ENCODE measurements at regions not wholly inside any gene's neighbourhood (a gene's known extent, or its start where the extent isn't known, plus 50 kb on each side); places are given as distances from the start of the nearest gene placed in this dataset.

DNA sequence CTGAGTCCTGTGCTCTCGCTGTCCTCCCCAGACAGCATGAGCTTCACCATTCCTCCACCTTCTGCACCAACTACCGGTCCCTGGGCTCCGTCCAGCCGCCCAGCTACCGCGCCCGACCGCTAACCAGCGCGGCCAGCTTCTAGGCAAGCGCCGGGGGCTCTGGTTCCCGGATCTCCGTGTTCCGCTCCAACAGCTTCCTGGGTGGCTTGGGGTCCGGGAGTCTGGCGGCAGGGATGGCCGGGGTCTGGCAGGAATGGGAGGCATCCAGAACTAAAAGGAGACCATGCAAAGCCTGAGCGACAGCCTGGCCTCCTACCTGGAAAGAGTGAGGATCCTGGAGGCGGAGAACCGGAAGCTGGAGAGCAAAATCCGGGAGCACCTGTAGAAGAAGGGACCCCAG is 613.1 kb upstream of the PTGER4 start:
- no peak for DNase-seq

DNA sequence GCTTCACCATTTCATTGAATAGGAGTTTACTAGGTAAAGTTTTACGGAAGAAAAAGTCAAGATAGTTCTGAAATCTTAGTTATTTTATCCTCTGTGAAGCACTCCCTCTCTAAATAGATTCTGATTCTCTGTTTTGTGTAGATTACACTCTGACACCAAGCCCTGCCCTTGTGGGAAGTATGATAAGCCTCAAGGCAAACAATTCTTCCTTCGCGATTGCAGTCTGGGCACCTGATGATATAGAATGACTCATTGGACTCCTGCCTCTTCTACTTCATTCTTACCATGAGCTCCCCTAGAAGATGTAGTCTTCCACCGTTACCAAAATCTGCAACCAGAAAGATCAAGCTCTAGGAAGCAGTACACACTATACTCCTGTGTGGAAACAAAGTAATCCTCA is 626.9 kb upstream of the PTGER4 start:
- DNase-seq, result no peak

DNA sequence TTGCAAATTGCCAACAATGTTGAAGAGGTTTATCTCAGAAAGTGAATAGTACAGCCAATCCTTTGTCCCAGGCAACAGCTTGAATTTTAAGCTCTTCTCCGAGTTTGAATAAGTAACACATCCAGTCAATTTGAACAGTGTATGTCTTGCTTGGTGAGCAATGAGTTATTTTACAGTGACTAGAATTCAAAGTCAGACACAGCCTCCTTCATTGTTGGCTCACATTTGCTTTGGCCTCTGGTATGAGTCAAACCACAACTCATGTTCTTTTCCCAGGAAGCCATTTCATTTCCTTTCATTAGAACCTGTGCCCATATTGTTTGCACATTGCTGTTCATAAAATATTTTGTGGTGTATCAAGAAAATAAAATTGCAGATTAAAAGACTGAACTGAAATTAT is 622.0 kb upstream of the DAB2 start:
- DNase-seq, result no peak

DNA sequence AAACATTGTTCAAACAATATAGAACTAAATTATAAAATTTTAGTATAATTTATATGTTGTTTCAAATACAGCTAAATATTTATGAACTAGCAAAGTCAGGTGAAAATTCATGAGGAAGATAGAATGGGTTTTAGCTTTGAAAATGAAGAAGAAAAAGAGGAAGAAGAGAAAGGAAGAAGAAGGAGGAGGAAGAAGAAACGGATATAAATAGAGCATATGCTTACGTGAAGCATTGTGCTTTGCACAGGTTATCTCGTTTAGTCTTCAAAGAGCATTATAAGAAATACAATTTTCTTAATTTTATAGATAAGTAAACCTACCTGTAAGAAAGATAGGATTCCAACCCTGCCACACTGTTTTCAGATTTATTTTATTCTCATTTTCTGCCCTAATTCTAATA is 620.6 kb upstream of the DAB2 start:
- DNase-seq, result no peak

DNA sequence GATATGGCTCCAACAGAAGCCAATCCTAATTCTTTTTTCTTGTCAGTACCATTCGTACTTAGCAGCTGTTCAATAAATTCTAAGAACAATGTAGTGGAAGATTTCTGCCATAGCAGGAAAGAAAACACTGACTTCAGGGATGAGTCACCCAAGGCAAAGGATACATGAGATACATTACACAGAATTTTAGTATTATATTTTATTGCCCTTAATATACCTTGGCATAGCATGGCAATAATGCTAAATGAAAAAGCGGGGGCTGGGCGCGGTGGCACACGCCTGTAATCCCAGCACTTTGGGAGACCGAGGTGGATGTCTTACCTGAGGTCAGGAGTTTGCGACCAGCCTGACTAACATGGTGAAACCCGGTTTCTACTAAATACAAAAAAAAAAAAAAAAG is 619.1 kb upstream of the DAB2 start:
- no peak for DNase-seq

DNA sequence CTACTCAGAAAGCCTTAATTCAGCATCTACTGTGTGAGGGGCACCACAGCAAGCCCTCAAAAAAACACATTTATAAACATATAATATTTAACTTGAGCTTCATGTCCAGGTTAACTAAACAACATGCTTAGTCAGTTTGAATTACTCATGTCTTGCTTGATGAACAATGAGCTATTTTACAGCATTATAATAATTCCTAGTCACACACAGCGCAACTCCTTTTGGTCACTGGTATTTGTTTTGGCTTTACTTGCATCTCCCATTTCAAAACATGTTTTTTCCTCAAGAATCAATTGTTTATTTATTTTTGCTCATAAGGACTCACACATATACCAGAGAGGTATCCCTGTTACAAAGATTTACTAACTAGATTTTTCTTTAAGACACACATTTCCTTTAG is 616.7 kb upstream of the DAB2 start:
- no peak for DNase-seq

DNA sequence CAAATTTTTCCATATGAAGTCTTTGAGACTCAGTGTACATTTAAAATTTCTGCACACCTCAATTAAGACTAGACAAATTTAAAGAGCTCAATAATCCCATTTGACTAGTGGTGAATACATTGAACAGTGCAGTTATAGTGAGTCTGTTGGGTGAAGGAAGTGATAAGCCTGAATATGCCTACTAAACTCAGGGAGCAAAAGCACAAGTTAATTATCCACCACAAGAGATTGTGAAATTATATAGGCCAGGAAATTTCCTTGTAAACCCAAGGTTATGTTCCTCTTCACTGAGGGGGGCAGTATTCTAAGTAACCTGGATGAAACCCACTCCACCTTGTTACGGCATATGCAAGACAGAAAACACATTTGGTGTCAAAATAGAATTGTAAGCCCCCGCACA is 612.9 kb upstream of the DAB2 start:
- DNase-seq, result no peak

DNA sequence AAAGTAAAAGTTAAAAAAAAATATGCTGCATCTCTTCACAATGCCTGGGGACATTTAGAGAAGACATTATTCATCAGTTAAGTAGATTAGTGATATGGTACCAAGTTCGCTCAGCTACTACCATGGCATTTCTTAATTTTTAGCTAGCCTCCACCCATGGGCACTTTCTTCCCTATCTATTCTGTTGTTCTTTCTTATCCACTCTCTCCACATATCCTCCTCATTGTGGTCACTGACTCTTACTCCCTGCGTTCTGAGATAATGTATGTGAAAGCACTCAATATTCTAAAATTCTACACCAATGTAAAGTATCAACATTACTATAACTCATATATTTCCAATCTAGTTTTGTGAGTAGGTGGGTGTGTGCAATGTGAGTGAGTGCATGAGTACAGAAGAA is 609.7 kb upstream of the DAB2 start:
- DNase-seq, result no peak

GRCh38 chr5:40033411-40033810 is 608.6 kb upstream of the DAB2 start:
- no peak for DNase-seq

DNA sequence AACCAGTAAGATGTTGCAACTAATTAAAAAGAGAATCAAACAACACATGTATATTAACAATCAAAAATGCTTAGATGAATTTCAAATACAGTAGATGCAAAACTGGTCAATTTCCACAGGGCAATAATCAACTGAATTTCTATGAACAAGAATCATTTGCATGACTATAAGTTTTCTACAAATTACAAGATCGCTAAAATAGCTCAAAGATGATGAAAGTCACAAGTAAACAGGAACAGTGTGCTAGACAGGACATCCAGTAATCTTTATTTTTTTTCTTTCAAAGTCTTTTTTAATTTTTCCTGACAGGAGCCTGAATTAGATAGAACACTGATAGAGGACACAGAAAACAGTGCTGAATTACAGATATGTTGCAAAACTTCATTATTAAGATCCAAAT is 608.2 kb upstream of the DAB2 start:
- no peak for DNase-seq

GRCh38 chr5:40030661-40031060 is 605.9 kb upstream of the DAB2 start:
- no peak for DNase-seq

- DNase-seq, result no peak
Observed at GRCh38 chr5:40029711-40030495, 605.1 kb upstream of the DAB2 start.

DNA sequence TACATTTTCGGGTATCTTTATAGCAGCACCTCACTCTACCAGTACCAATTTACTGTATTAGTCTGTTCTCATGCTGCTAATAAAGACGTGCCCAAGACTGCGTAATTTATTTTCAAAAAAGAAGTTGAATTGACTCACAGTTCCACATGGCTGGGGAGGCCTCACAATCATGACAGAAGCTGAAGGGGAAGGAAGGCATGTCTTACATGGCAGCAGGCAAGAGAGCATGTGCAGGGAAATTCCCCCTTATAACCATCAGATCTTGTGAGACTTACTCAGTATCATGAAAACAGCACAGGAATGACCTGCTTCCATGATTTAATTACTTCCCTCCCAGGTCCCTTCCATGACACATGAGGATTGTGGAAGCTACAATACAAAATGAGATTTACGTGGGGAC is 602.6 kb upstream of the DAB2 start:
- no peak for DNase-seq

- DNase-seq, result no peak
Observed at GRCh38 chr5:40025586-40025985, 600.8 kb upstream of the DAB2 start.

- no peak for DNase-seq
Observed at GRCh38 chr5:40022057-40022456, 597.3 kb upstream of the DAB2 start.

GRCh38 chr5:40021007-40021406 is 596.2 kb upstream of the DAB2 start:
- DNase-seq, result no peak

GRCh38 chr5:40017918-40018317 is 593.1 kb upstream of the DAB2 start:
- DNase-seq, result no peak

DNA sequence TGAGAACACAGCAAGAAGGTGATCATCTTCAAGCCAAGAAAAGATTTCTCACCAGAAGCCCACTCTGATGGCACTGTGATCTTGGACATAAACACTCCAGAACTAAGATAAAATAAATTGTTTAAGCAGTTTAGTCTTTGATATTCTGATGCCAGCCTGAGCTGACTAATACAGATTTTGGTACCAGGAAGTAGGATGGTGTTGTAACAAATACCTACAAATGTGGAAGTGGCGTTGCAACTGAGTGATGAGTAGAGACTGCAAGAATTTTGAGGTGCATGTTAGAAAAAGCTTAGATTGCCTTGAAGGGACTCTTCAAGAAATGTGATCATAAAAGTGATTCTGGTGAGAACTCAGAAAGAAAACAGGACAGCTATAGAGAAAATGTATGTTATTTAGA is 592.4 kb upstream of the DAB2 start:
- DNase-seq, result no peak

DNA sequence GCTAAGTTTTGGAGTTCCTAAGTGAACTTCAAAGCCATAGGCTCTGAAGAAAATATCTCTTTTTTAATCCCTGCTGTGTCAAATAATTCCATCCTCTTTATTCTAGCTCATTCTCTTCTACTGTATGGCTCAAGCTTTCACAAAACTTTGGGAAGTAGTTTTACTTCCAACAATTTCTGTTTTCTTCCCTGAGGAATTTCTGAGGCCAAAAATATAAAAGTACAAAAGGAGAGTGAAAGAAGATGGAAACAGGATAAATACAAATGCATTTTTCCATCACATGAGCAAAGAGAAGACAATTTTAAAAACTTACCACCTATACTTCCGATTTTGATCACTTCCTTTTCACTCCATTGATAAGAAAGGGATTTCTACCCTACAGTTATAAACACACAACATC is 585.7 kb upstream of the DAB2 start:
- no peak for DNase-seq

DNA sequence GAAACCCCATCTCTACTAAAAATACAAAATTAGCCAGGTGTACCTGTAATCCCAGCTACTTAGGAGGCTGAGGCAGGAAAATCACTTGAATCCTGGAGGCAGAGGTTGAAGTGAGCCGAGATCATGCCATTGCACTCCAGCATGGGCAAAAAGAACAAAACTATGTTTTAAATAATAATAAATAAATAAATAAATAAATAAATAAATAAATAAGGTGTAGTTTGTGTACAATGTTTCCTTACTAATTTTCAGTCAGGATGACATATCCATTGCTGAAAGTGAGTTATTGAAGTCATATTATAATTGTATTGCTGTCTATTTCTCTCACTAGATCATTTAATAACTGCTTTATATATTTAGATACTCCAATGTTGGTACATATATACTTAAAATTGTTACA is 581.5 kb upstream of the DAB2 start:
- no peak for DNase-seq

- DNase-seq, result no peak
Observed at GRCh38 chr5:40001796-40002195, 577.0 kb upstream of the DAB2 start.

- DNase-seq, result no peak
Observed at GRCh38 chr5:39998518-39998917, 573.7 kb upstream of the DAB2 start.

DNA sequence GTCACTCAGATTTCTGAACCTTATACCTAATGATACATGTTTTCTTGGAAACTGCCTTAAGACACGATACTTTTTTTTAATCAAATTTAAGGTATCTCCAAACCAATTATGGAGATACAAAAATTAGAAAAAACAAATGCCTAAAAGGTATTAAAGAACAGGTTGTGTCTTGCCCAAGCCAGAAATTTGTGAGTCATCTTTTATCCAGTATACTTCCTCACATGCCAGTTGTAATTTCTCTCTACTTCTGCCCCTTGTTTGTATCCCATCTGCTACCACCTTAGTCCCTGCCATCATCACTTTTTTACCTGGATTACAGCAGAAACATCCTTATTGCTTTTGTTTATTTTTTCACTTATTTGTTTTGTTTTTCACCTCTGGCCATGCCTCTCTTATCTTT is 571.2 kb upstream of the DAB2 start:
- DNase-seq, result no peak

DNA sequence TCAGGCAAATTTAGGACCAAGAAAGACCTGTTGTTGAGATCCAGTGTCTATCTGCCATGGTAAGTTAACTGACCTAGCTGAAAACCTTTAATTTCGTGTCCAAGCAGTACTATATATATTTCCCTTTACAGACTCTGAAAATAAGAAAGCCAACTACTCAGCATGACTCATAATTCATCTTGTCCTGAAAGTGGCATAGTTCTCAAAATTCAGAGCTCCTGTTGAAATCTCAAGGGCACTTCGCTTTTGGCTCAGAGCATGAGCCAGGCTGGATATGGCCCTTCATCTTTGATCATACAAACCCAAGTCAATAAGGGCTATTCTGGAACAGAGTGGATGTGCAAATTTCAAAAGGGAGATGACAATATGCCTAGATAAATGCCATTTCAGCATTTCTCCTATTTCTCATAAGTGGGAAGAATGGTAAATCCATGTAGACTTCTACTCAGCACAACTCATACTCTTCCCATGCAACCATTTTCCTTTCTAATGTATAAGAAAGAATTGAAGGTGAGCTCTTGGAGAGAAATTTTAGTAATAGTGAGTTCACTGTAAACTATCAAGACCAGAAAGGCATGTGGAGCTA is 567.9 kb upstream of the DAB2 start:
- no peak for DNase-seq

Data from amygdala (tissue), 56 donors.